Smooth muscle cell (in vitro differentiated cells): ENCODE measurements at regions not wholly inside any gene's neighbourhood (a gene's known extent, or its start where the extent isn't known, plus 50 kb on each side); places are given as distances from the start of the nearest gene placed in this dataset.

Experiments
- DNase-seq: peaks from one replicate; lab custom pipeline; 2025; ENCODE audit not compliant: unreplicated experiment; lab: John Stamatoyannopoulos, UW
- H2AFZ ChIP-seq: fragments of 200-600 bp; sonication (generic); 2 replicates; pipeline ENCODE4 v1.6.0; 2016; ENCODE audit warnings: antibody characterized with exemption, low read depth, mild to moderate bottlenecking
- H3F3A ChIP-seq: fragments of 200-600 bp; sonication (generic); 2 replicates; pipeline ENCODE4 v1.6.0; 2017; ENCODE audit warnings: antibody characterized with exemption, low read depth
- H3K27ac ChIP-seq: fragments of 200-600 bp; sonication (generic); 2 replicates; pipeline ENCODE4 v1.5.1; 2016; ENCODE audit warnings: low read depth, mild to moderate bottlenecking
- H3K27me3 ChIP-seq: fragments of 200-600 bp; sonication (generic); 2 replicates; pipeline ENCODE4 v1.6.1; 2016; ENCODE audit warnings: low read depth, mild to moderate bottlenecking
- H3K36me3 ChIP-seq: fragments of 200-600 bp; sonication (generic); 2 replicates; pipeline ENCODE4 v1.5.1; 2016; ENCODE audit warnings: low read depth
- H3K4me1 ChIP-seq: fragments of 200-600 bp; sonication (generic); 2 replicates; pipeline ENCODE4 v1.5.1; 2016; ENCODE audit warnings: low read depth
- H3K4me2 ChIP-seq: fragments of 200-600 bp; sonication (generic); 2 replicates; pipeline ENCODE4 v1.6.0; 2016; ENCODE audit warnings: mild to moderate bottlenecking
- H3K4me3 ChIP-seq: fragments of 200-600 bp; sonication (generic); 2 replicates; pipeline ENCODE4 v1.5.1; 2016; ENCODE audit warnings: mild to moderate bottlenecking
- H3K79me2 ChIP-seq: fragments of 200-600 bp; sonication (generic); 2 replicates; pipeline ENCODE4 v1.6.0; 2016; ENCODE audit warnings: low read depth, mild to moderate bottlenecking
- H3K9ac ChIP-seq: fragments of 200-600 bp; sonication (generic); 2 replicates; pipeline ENCODE4 v1.6.0; 2016; ENCODE audit warnings: low read depth
- H3K9me3 ChIP-seq: fragments of 200-600 bp; sonication (generic); replicated peaks from 2 replicates; pipeline ENCODE4 v1.5.1; 2016; ENCODE audit warnings: low read depth
- H4K20me1 ChIP-seq: fragments of 200-600 bp; sonication (generic); 2 replicates; pipeline ENCODE4 v1.6.0; 2016; ENCODE audit warnings: low read depth
- CTCF ChIP-seq: fragments of 200-600 bp; sonication (generic); IDR thresholded peaks from 2 replicates; pipeline ENCODE4 v1.5.1; 2017; ENCODE audit warnings: borderline replicate concordance, mild to moderate bottlenecking, antibody characterized with exemption; ENCODE audit not compliant: insufficient read depth, poor library complexity, severe bottlenecking
- WGBS: methylation state at CpG from one replicate; pipeline ENCODE4 v1.1.7; 2016; ENCODE audit warnings: low lambda C conversion rate; 5-methylcytosine and 5-hydroxymethylcytosine counted together

GRCh38 chr6:22106451-22106850, 190.4 kb downstream of the PRL start:
- H3F3A ChIP-seq = peaks cover 2% of the 10 kb centered on the region
- no peaks in the 10 kb centered on the region for H3K79me2 ChIP-seq
- H3K27me3 ChIP-seq = no peaks in the 10 kb centered on the region
- no peak overlapping the region for H3K27ac ChIP-seq
- no peak overlapping the region for H3K4me2 ChIP-seq
- no peak overlapping the region for H3K4me3 ChIP-seq
- TF ChIP-seq CTCF = no peak
- DNase-seq = no peak
- H3K9ac ChIP-seq = no peak overlapping the region
- H4K20me1 ChIP-seq = no peaks in the 10 kb centered on the region
- WGBS = 97% methylated on average over 5 of the region's 5 CpGs
- no peaks in the 10 kb centered on the region for H3K36me3 ChIP-seq
- H2AFZ ChIP-seq = no peak overlapping the region
- H3K4me1 ChIP-seq = no peaks in the 10 kb centered on the region
- H3K9me3 ChIP-seq = no peaks in the 10 kb centered on the region

GRCh38 chr6:22106961-22107360, 189.9 kb downstream of the PRL start:
- H3K36me3 ChIP-seq = no peaks in the 10 kb centered on the region
- no peak overlapping the region for H3K4me2 ChIP-seq
- H3K4me1 ChIP-seq = no peaks in the 10 kb centered on the region

GRCh38 chr6:22108199-22108598, 188.6 kb downstream of the PRL start:
- H2AFZ ChIP-seq = no peak overlapping the region
- no peaks in the 10 kb centered on the region for H3K36me3 ChIP-seq
- no peak for DNase-seq
- H3K79me2 ChIP-seq = no peaks in the 10 kb centered on the region
- H3K4me2 ChIP-seq = no peak overlapping the region
- H3K4me3 ChIP-seq = no peak overlapping the region
- no peak overlapping the region for H3K27ac ChIP-seq
- peaks cover under 1% of the 10 kb centered on the region for H3F3A ChIP-seq
- TF ChIP-seq CTCF = no peak
- H3K27me3 ChIP-seq = no peaks in the 10 kb centered on the region
- no peaks in the 10 kb centered on the region for H4K20me1 ChIP-seq
- no peak overlapping the region for H3K9ac ChIP-seq
- H3K4me1 ChIP-seq = peaks cover under 1% of the 10 kb centered on the region
- no peaks in the 10 kb centered on the region for H3K9me3 ChIP-seq
- 55% methylated on average over 7 of the region's 7 CpGs for WGBS

More at GRCh38 chr6:22106961-22107360, 189.9 kb downstream of the PRL start:
- Histone ChIP-seq H3K27me3 (no peaks in the 10 kb centered on the region), H3K9me3 (no peaks in the 10 kb centered on the region), H3F3A (no peaks in the 10 kb centered on the region), H3K27ac (no peak overlapping the region), H3K9ac (no peak overlapping the region), H4K20me1 (no peaks in the 10 kb centered on the region), H3K79me2 (no peaks in the 10 kb centered on the region), H2AFZ (no peak overlapping the region), H3K4me3 (no peak overlapping the region)
- DNase-seq = no peak
- TF ChIP-seq CTCF = no peak
- 80% methylated on average over 3 of the region's 3 CpGs for WGBS

- 55% methylated on average over 6 of the region's 6 CpGs for WGBS
- no peak for DNase-seq
- no peak for TF ChIP-seq CTCF
- no peak overlapping the region for H3K4me3 ChIP-seq
- H3K27ac ChIP-seq = no peak overlapping the region
- no peak overlapping the region for H2AFZ ChIP-seq
- no peaks in the 10 kb centered on the region for H3K27me3 ChIP-seq
- no peaks in the 10 kb centered on the region for H4K20me1 ChIP-seq
- peaks cover 9% of the 10 kb centered on the region for H3F3A ChIP-seq
- H3K4me2 ChIP-seq = no peak overlapping the region
- no peak overlapping the region for H3K9ac ChIP-seq
- peaks cover 9% of the 10 kb centered on the region for H3K4me1 ChIP-seq
- no peaks in the 10 kb centered on the region for H3K9me3 ChIP-seq
- H3K36me3 ChIP-seq = no peaks in the 10 kb centered on the region
- no peaks in the 10 kb centered on the region for H3K79me2 ChIP-seq
Measured at GRCh38 chr6:22110061-22110460, 186.8 kb downstream of the PRL start.
